NB4 (cell line): ENCODE measurements at regions not wholly inside any gene's neighbourhood (a gene's known extent, or its start where the extent isn't known, plus 50 kb on each side); places are given as distances from the start of the nearest gene placed in this dataset.
A peak's percentile ranks its signal among the peaks of the same experiment; 100 is the strongest.

ENCODE experiments used
- DNase-seq: peaks from one replicate; pipeline ENCODE4 v3.0.0; 2010; ENCODE audit warnings: low read depth
- H3K4me3 ChIP-seq: one replicate; pipeline ENCODE4 v1.5.1; 2011; ENCODE audit warnings: mild to moderate bottlenecking, low read depth, low read length, moderate library complexity
- MYC ChIP-seq: IDR thresholded peaks from 2 replicates; pipeline ENCODE4 v1.6.1; 2011; ENCODE audit warnings: low read depth, low read length
- POLR2A ChIP-seq: IDR thresholded peaks from 2 replicates; pipeline ENCODE4 v1.6.1; 2011; ENCODE audit warnings: mild to moderate bottlenecking; ENCODE audit not compliant: insufficient read length; ENCODE audit errors: extremely low read depth
- TF ChIP-seq, protein P1 (sequence below): IDR thresholded peaks from 2 replicates; pipeline ENCODE4 v1.6.1; 2011; ENCODE audit warnings: low read depth, low read length
- TF ChIP-seq, protein P2 (sequence below): IDR thresholded peaks from one replicate; pipeline ENCODE4 v1.5.1; 2012; ENCODE audit warnings: low read depth, low read length

DNA sequence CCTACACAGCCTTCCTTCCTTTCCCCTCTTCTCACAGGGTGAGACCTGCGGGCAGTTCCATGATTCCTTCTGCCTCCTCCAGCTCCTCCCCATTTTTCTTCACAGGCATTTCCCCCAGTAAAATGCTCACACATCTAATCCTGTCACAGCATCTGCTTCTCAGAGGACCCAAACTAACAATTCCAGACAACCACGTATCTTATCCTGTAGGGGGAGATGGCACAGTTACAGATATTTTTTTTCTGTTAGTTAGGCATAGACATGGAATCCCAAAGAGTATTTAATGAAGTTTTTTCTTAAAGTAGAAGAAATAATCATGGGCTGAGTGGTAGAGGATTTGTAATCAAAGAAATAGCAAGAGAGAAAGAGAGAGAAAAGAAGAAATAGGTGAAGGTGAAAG is 373.1 kb upstream of the ADAMTS9 start:
- no peak overlapping the region for H3K4me3 ChIP-seq
- no peak for DNase-seq
- TF ChIP-seq POLR2A (no peak), MYC (no peak)
- TF ChIP-seq, protein P1, sequence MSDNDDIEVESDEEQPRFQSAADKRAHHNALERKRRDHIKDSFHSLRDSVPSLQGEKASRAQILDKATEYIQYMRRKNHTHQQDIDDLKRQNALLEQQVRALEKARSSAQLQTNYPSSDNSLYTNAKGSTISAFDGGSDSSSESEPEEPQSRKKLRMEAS: no peak
- TF ChIP-seq, protein P2, sequence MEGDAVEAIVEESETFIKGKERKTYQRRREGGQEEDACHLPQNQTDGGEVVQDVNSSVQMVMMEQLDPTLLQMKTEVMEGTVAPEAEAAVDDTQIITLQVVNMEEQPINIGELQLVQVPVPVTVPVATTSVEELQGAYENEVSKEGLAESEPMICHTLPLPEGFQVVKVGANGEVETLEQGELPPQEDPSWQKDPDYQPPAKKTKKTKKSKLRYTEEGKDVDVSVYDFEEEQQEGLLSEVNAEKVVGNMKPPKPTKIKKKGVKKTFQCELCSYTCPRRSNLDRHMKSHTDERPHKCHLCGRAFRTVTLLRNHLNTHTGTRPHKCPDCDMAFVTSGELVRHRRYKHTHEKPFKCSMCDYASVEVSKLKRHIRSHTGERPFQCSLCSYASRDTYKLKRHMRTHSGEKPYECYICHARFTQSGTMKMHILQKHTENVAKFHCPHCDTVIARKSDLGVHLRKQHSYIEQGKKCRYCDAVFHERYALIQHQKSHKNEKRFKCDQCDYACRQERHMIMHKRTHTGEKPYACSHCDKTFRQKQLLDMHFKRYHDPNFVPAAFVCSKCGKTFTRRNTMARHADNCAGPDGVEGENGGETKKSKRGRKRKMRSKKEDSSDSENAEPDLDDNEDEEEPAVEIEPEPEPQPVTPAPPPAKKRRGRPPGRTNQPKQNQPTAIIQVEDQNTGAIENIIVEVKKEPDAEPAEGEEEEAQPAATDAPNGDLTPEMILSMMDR: no peak

DNA sequence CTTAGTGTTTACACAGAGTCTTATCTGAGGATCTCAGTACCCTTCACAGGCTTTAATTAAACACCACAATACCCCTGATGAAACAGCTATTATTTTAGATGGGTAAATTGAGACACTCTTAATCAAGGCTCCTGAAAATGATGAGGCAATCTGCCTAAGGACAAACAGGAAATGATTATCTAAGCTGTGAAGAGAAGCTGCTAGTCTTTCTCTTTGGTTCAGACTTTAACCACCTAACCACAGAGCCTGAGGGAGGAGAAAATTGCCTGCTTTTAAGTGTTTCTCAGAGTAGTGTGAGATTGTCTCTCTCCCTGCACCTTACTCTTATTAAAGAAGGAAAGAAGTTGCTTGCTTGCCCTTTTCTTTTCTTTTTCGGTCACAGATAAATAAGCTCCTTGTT is 364.3 kb upstream of the ADAMTS9 start:
- TF ChIP-seq MYC: no peak
- TF ChIP-seq, protein P2: no peak
- no peak for TF ChIP-seq POLR2A
- TF ChIP-seq, protein P1: no peak
- peak; percentile 22 for DNase-seq
- H3K4me3 ChIP-seq: no peak overlapping the region

DNA sequence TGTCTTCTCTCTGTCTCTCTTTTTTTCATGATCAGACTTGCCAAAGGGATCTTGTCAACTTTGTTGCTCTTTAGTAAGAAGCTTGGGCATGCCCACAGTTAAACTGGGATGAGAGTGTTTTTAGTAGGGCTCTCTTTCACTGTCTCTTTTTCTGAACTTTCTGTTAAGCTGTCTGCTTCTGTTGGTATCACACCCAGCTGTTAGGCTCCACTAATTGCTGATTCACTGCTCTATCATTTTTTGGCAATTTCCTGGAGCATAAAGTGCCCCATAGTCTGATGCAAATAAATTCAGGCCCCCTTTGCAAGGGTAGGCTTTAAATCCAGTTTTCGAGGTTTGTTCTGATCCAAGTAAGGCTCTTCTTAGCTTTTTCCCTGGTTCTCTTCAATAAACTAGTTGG is 360.4 kb upstream of the ADAMTS9 start:
- H3K4me3 ChIP-seq: no peak overlapping the region
- DNase-seq: no peak
- TF ChIP-seq, protein P2: no peak
- TF ChIP-seq, protein P1: no peak
- TF ChIP-seq POLR2A: no peak
- no peak for TF ChIP-seq MYC

DNA sequence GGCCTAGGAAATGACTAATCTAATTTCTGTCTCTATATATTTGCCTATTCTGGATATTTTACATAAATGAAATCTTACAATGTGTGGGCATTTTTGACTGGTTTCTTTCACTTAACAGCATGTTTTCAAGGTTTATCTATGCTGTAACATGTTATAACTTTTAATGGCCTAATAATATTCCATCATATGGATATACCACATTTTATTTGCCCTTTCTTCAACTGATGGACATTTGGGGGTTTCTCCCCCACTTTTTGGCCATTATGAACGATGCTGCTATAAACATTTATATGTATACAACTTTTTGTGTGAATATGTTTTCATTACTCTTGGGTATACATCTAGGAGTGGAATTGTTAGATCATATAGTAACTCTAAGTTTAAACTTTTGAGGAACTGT is 357.3 kb upstream of the ADAMTS9 start:
- TF ChIP-seq POLR2A (no peak), MYC (no peak)
- TF ChIP-seq, protein P2: no peak
- TF ChIP-seq, protein P1: no peak
- H3K4me3 ChIP-seq: no peak overlapping the region
- DNase-seq: no peak

DNA sequence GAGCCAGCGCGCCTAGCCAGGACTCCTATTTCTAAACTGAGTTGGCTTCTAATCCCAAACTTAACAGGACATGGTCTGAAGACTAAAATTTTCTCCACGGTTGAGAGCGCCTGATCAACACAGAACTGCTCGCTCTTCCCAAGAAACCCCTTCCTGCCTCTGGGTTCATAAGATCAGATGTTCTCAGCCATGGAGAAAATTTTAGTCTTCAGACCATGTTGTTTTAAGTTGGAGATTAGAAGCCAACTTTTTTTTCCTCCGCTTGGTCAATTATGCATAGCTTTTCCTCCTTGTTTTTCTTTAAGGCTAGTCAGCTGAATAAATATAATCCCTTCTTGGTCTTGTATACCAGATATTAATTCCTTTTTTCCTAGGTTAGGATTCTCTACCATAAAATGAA is 356.6 kb upstream of the ADAMTS9 start:
- DNase-seq: no peak
- TF ChIP-seq POLR2A: no peak
- H3K4me3 ChIP-seq: no peak overlapping the region

DNA sequence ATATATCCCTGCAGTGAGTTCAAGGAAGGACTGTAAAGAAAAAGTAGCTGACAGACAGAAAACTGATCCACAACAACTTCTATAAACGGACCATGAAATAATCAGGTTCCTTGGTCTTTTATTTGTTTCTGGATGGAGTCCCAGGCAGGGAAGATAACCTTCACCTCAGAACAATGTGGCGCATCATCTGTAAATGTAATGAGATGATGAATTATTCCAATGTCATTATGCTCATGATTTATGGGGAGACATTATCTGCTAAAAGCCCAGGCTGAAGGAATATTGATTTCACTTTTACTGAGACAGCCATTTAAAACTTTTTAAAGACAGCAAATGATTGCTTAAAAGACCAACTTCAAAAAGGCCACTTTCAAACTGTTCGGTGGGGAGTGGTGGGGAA is 354.9 kb upstream of the ADAMTS9 start:
- DNase-seq: no peak
- H3K4me3 ChIP-seq: no peak overlapping the region
- TF ChIP-seq, protein P1: no peak
- TF ChIP-seq, protein P2: no peak
- TF ChIP-seq MYC (no peak), POLR2A (no peak)
